Endodermal cell (in vitro differentiated cells): ENCODE measurements at regions not wholly inside any gene's neighbourhood (a gene's known extent, or its start where the extent isn't known, plus 50 kb on each side); places are given as distances from the start of the nearest gene placed in this dataset.

Experiments
- DNase-seq: peaks from one replicate; pipeline ENCODE4 v3.0.0-alpha.2; 2017
- H3K27ac ChIP-seq: 2 replicates; pipeline ENCODE4 v1.5.1; 2013; ENCODE audit warnings: mild to moderate bottlenecking, low read depth, low read length, moderate library complexity
- H3K27me3 ChIP-seq: 2 replicates; pipeline ENCODE4 v1.6.1; 2013; ENCODE audit warnings: mild to moderate bottlenecking, low read length, moderate library complexity; ENCODE audit not compliant: insufficient read depth, control insufficient read depth, poor library complexity, severe bottlenecking
- H3K36me3 ChIP-seq: 2 replicates; pipeline ENCODE4 v1.7.0; 2013; ENCODE audit warnings: mild to moderate bottlenecking, low read length, moderate library complexity; ENCODE audit not compliant: control insufficient read depth, insufficient read depth
- H3K4me1 ChIP-seq: one replicate; pipeline ENCODE4 v1.7.0; 2013; ENCODE audit warnings: low read length; ENCODE audit not compliant: control insufficient read depth, insufficient read depth
- H3K4me3 ChIP-seq: 2 replicates; pipeline ENCODE4 v1.5.1; 2013; ENCODE audit warnings: mild to moderate bottlenecking, low read length, moderate library complexity
- H3K9ac ChIP-seq: 2 replicates; pipeline ENCODE4 v1.6.1; 2013; ENCODE audit warnings: mild to moderate bottlenecking, low read length, moderate library complexity; ENCODE audit not compliant: poor library complexity, severe bottlenecking; ENCODE audit errors: extremely low read depth
- H3K9me3 ChIP-seq: 2 replicates; pipeline ENCODE4 v1.6.1; 2013; ENCODE audit warnings: mild to moderate bottlenecking, low read length, moderate library complexity; ENCODE audit not compliant: control insufficient read depth
- H3K27ac Mint-ChIP-seq: 2 replicates; pipeline ENCODE4 v1.8.0; 2020; ENCODE audit warnings: mixed read lengths
- H3K27me3 Mint-ChIP-seq: 2 replicates; pipeline ENCODE4 v1.8.0; 2021; ENCODE audit warnings: mild to moderate bottlenecking, mixed read lengths; ENCODE audit not compliant: insufficient read depth
- H3K36me3 Mint-ChIP-seq: 2 replicates; pipeline ENCODE4 v1.8.0; 2020; ENCODE audit warnings: low read depth, mixed read lengths
- H3K4me1 Mint-ChIP-seq: 2 replicates; pipeline ENCODE4 v1.8.0; 2020; ENCODE audit warnings: mixed read lengths
- H3K4me3 Mint-ChIP-seq: 2 replicates; pipeline ENCODE4 v1.8.0; 2020; ENCODE audit warnings: mild to moderate bottlenecking, moderate library complexity, mixed read lengths
- H3K9me3 Mint-ChIP-seq: 2 replicates; pipeline ENCODE4 v1.8.0; 2020; ENCODE audit warnings: mild to moderate bottlenecking, mixed read lengths
- CTCF ChIP-seq: fragments of 200-600 bp; sonication (generic); conservative IDR thresholded peaks from 2 replicates; pipeline ENCODE4 v1.5.0; 2021; ENCODE audit warnings: antibody characterized with exemption, mild to moderate bottlenecking
- WGBS, 2 experiments: methylation state at CpG; one replicate each; pipeline versions ENCODE4 v1.1.5 to v1.1.7; 2013; ENCODE audit warnings: missing lambda C conversion rate in 2 of 2, mixed read lengths in 1 of 2; ENCODE audit not compliant: insufficient coverage in 1 of 2, insufficient read length in 1 of 2; 5-methylcytosine and 5-hydroxymethylcytosine counted together

- H3K27ac Mint-ChIP-seq, result no peak overlapping the region
- H3K4me1 ChIP-seq, result no peaks in the 10 kb centered on the region
Measured at GRCh38 chr6:170225852-170226417, 64.9 kb downstream of the DLL1 start.

GRCh38 chr6:170224694-170225660 lies 65.9 kb downstream of the DLL1 start:
- Histone ChIP-seq H3K4me3 (no peak overlapping the region), H3K36me3 (no peaks in the 10 kb centered on the region), H3K9me3 (no peaks in the 10 kb centered on the region), H3K27ac (no peak overlapping the region), H3K4me1 (no peaks in the 10 kb centered on the region), H3K9ac (no peak overlapping the region), H3K27me3 (no peaks in the 10 kb centered on the region)
- Mint-ChIP-seq H3K36me3 (no peaks in the 10 kb centered on the region), H3K27me3 (no peaks in the 10 kb centered on the region), H3K27ac (peak overlapping the region; percentile 61), H3K4me3 (no peak overlapping the region), H3K4me1 (peaks cover 9% of the 10 kb centered on the region), H3K9me3 (no peaks in the 10 kb centered on the region)
- peak; percentile 64 for DNase-seq
- no peak for TF ChIP-seq CTCF
- 87 to 89% methylated on average over 15 to 23 of the region's 23 CpGs for whole genome bisulfite sequencing, 2 experiments

More at GRCh38 chr6:170225852-170226417, 64.9 kb downstream of the DLL1 start:
- H3K36me3 Mint-ChIP-seq, result no peaks in the 10 kb centered on the region
- H3K4me1 Mint-ChIP-seq, result peaks cover 9% of the 10 kb centered on the region
- no peaks in the 10 kb centered on the region for H3K9me3 Mint-ChIP-seq
- no peak overlapping the region for H3K27ac ChIP-seq
- no peak for DNase-seq
- no peak overlapping the region for H3K4me3 ChIP-seq
- no peaks in the 10 kb centered on the region for H3K27me3 ChIP-seq
- H3K9ac ChIP-seq, result no peak overlapping the region
- no peak overlapping the region for H3K4me3 Mint-ChIP-seq
- no peak for TF ChIP-seq CTCF
- H3K27me3 Mint-ChIP-seq, result no peaks in the 10 kb centered on the region
- no peaks in the 10 kb centered on the region for H3K36me3 ChIP-seq
- 95% methylated on average over 22 of the region's 22 CpGs for WGBS, 2 experiments
- no peaks in the 10 kb centered on the region for H3K9me3 ChIP-seq

- H3K27me3 Mint-ChIP-seq, result no peaks in the 10 kb centered on the region
- DNase-seq, result no peak
- peaks cover 9% of the 10 kb centered on the region for H3K4me1 Mint-ChIP-seq
- H3K4me3 ChIP-seq, result no peak overlapping the region
- no peaks in the 10 kb centered on the region for H3K9me3 Mint-ChIP-seq
- H3K4me1 ChIP-seq, result no peaks in the 10 kb centered on the region
- no peaks in the 10 kb centered on the region for H3K36me3 Mint-ChIP-seq
- WGBS, 2 experiments, result 84% methylated on average over 17 to 25 of the region's 25 CpGs
- peak overlapping the region; percentile 61 for H3K27ac Mint-ChIP-seq
- no peak overlapping the region for H3K27ac ChIP-seq
- no peak for TF ChIP-seq CTCF
- no peak overlapping the region for H3K9ac ChIP-seq
- no peaks in the 10 kb centered on the region for H3K36me3 ChIP-seq
- H3K27me3 ChIP-seq, result no peaks in the 10 kb centered on the region
- H3K4me3 Mint-ChIP-seq, result no peak overlapping the region
- no peaks in the 10 kb centered on the region for H3K9me3 ChIP-seq
Measured at GRCh38 chr6:170223718-170224693, 66.9 kb downstream of the DLL1 start.
